LoVo (cell line): ENCODE measurements at regions not wholly inside any gene's neighbourhood (a gene's known extent, or its start where the extent isn't known, plus 50 kb on each side); places are given as distances from the start of the nearest gene placed in this dataset.
"Not testable (repeated sequence)": the region's sequence is repeated elsewhere in the genome, so short reads cannot be mapped to it uniquely, and the experiment has no call there.

Experiments used
- DNase-seq: peaks from one replicate; pipeline ENCODE4 v3.0.0-alpha.2; 2016; ENCODE audit warnings: low spot score

DNA sequence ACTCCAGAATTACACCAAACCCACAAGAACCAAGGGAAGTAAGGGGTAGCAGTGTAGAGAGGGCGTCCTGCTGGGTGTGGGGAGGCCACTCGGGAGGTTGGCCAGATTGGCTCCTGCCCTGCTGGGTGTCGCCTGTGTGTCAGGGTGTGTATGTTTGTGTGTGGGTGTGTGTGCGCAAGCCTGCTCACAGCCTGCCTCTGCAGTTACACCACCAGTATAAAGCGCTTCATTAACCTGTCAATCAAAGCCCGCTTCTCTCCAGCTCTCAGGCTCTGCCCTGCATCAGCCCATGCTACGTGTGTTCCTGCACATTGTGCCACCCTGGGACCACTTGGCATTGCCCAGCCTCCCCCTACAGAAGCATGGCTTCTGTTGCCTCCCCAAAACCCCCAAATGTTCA is 83.3 kb upstream of the PAX2 start:
- DNase-seq, result no peak

DNA sequence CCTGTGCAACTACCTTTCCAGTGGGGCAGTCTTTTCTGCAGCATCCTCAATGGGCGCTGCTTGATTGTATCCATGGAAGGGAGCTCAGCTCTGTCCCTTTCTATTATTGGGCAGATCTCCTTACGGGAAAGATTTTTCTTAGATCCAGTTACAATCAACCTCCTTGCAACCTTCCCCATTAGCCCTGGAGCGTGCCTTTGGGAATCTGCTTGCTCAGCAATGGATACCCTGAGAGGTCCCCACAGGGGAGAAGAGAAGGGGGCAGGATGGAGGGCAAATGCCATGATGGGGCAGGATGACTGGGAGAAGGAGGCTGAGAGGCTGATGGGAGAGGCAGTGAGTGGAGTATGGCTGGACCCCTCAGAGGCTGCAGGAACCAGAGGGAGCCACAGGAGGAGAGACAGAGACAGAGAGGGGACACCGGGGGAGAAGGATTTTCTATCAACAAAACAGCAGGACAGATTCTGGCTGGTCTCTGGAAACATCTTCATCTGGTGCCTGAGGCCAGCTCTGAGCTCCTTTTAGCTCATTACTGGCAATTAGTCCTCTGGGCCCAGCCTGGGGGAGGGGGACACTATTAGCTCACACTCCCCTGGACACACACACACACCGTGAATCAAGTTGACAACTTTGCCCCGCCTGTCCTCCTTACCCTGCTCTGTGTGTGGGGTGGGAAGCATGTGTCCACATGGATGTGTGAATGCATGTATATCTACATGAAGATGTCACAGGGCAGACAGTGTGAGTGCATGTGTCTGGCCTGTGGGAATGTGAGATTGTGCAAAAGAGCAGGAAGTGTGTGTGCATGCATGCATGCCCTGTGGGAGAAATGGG is 80.8 kb upstream of the PAX2 start:
- DNase-seq, result no peak

DNA sequence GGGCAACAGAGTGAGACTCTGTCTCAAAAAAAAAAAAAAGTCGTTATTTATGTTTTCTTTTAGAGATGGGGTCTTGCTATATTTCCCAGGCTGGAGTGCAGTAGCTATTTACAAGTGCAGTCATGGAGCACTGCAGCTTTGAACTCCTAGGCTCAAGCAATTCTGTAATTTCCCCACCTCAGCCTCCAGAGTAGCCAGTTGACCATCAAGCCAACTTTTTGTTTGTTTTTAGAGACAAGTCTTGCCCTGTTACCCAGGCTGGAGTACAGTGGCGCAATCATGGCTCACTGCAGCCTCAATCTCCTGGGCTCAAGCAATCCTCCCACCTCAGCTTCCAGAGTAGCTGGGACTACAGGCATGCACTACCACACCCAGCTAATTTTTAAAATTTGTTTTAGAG is 78.7 kb upstream of the PAX2 start:
- not testable (repeated sequence) for DNase-seq

DNA sequence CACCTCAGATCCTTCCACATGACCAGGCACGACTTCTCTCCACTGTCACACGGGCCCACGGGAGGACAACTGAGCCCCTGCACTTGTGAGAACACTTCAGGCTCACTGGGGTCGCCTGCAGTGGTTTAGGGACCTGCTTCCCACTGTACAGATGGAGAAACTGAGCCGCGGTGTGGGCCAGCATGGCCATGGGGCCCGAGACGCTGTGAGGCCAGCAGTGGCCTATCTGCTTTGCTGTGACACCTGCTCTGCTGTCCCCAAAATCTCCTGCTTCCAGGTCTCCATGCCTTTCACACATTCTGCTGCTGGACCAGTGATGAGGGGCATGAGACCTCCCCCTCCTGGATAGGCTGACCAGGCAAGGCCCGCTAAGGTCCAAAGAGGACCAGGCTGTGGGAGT is 75.8 kb upstream of the PAX2 start:
- no peak for DNase-seq

DNA sequence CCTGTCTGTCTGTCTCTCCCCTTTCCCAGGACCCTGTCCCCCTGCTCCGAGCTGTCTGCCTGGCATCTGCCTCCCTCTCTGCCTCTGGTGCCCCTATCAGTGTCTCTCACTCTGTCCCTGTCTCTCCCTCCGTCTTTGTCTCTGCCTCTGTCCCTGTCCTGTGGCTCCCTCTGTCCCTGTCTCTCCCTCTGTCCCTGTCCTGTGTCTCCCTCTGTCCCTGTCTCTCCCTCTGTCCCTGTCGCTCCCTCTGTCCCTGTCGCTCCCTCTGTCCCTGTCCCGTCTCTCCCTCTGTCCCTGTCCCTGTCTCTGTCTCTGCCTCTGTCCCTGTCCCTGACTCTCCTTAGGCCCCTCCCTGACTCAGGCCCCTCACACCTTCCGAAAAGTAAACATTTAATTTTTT is 75.0 kb upstream of the PAX2 start:
- DNase-seq, result no peak

DNA sequence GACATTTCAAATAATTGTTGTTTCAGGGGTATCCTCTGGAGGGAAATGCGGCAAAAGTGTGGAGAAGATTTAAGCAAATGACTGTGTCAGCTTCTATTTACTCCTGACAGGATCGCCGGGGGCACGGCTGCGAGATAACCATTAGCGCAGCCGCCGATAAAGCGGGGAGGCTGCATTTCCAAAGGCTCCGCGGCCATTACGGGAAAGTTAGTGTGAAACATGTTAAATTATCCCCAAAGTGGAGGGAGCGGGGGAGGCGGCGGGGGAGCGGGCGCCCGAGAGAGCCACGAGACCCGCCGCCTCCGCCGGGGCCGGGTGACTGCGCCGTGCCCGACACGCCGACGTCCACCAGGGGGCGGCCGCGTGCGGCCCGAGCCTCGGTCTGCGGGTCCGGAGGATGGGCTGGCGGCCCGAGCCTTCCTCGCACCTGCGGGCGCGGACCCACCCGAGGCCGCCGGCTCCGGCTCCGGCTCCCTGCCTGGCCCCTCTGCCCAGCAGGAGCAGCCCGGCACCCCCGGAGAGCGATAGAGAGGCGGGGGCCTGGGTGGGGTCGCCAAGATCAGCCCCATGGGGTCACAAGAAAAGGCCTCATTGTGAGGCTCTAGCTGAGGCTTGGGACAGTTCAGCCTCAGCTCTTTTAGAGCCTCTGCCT is 74.4 kb upstream of the PAX2 start:
- DNase-seq, result peak; percentile 12

DNA sequence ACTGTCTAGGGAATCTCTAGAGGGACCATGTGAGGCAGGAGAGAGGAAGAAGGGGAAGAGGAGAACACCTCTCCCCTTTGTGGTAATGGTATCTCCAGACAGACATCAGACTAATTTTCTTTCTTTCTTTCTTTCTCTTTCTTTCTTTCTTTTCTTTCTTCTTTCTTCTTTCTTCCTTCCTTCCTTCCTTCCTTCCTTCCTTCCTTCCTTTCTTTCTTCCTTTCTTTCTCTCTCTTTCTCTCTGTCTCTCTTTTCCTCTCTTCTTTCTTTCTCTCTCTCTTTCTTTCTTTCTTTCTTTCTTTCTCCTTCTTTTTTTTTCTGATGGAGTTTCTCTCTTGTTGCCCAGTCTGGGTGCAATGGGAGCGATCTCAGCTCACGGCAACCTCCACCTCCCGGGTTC is 73.2 kb upstream of the PAX2 start:
- no peak for DNase-seq

DNA sequence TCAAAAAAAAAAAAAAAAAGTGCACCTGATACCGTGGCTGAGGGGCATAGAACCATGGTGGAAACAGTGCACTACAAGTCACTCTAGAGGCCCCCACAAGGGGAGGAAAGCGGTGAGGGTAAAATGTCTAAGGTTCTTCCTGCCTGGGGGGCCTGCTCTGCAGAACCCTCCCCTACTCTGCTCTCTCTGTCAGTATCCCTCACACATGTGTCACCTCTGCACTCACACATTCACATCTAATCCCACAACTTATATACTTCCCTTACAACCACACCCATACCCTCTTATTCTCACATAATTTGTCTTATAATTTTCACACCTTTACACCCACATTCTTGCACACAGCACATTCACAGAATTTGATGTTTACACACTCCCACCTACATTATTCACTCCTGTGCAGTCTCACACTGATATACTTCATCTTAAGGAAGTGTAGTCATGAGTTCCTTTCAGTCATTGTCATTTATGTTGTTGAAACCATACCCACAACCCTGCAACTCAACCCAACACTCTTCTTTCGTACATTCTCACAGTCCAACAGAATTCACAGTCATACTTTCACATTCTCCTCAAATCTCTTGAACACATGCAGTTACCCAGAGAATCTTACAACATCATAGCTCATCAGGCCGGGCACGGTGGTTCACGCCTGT is 68.0 kb upstream of the PAX2 start:
- no peak for DNase-seq

DNA sequence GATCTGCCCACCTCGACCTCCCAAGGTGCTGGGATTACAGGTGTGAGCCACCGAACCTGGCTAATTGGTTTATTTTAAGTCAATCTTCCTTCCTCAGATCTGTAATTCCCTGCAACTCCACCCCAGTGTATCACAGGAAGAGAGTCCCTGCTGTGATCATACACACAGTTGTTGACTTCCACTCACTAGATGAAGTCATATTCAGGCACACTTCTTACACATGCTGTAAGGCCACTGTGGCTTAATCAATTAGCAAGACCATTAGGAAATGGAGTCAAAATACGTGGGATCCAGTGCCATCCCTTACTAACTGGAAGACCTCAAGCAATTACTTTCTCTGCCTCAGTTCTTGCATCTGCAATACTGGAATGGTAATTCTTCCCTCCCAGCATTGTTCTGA is 66.1 kb upstream of the PAX2 start:
- no peak for DNase-seq

DNA sequence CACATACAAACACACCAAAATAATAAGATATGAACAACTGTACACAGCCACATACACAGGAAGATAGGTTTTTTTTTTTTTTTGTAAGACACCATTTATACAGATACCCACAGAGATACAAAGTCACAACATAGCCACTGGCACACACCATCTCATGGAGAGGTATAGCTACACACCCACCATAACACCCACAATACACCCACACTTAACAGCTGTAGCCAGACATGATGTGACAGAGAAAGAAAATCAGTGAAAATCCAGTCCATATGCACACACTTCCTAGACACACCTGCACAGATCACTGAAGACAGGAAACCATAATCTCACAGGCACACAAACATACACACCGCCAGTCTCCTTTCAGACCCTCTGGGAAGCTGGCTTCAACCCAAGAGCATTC is 62.4 kb upstream of the PAX2 start:
- no peak for DNase-seq

DNA sequence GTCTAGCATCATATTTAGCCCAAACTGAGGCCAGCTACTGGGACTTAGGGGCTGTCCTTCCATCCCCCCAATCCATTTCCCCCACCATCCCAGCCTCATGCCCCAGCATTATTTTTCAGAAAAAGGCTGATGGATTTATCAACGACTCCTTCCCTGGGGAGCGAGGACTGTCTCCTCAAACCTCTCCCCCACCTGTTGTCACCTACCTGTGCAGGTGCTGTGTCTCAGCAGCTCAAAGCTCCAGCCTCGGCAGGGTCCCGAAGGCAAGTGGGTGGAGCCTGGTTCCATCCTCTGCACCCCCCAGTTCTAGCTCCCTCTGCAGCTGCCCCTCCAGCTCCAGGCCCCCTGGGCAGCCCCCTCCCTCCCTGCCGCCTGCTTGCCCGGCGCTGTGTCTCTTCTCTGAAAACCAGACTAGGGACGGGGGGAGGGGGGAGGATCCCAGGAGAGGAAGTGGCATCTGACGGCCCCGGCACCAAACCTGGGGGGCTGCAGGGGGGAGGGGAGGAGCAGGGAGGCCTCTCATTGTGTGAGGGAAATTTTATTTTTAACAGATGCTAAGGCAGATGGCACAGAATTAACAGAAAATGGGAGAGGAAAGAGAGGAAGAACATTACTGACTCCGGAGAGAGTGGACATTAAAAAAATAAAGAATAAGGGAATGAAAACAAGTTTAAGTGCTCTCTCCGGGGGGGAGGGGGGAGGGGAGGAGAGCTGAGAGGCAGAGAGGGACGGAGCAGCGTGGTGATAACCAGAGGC is 61.7 kb upstream of the PAX2 start:
- DNase-seq, result no peak

DNA sequence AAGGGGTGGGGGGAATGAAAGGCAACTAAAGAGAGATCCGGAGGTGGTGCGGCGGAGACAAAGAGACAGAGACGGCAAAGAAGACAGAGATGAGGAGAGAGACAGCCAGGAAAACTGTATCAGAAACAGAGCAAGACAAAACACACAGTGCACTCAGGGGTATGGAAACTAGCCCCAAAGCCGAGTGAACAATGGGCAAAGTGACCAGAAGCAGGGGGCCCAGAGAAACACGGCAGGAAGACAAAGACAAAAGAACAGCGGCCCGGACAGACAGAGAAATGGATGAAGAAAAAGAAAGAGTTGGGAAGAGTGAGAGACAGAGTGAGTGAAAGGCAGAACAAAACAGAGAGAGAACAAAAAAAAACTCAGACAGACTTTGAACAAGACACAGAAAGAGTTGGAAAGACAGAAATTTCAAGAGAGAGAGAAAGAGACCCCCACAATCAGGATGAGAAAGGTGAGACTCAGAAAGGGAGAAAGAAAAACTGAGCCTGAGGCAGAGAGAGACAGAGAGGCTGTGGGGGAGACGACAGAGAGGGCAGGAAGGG is 60.6 kb upstream of the PAX2 start:
- DNase-seq, result no peak

DNA sequence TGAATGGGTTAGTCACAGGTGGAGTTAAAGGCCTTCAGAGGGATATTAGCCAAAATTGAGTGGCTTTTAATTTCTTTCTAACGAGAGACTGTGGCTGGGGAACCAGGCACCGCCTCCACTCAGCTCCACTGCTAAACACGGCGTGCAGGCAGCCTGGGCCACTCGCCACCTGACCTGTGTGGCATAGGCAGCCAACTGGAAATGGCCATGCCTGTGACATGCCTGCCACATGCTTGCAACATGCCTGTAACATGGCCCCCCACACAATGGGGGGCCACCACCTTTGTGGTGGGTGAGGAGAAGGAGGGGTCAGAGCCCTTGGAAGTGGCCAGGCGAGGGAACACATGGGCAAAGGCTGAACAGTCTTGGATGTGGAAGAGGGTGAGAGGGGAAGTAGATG is 60.1 kb upstream of the PAX2 start:
- DNase-seq, result no peak

DNA sequence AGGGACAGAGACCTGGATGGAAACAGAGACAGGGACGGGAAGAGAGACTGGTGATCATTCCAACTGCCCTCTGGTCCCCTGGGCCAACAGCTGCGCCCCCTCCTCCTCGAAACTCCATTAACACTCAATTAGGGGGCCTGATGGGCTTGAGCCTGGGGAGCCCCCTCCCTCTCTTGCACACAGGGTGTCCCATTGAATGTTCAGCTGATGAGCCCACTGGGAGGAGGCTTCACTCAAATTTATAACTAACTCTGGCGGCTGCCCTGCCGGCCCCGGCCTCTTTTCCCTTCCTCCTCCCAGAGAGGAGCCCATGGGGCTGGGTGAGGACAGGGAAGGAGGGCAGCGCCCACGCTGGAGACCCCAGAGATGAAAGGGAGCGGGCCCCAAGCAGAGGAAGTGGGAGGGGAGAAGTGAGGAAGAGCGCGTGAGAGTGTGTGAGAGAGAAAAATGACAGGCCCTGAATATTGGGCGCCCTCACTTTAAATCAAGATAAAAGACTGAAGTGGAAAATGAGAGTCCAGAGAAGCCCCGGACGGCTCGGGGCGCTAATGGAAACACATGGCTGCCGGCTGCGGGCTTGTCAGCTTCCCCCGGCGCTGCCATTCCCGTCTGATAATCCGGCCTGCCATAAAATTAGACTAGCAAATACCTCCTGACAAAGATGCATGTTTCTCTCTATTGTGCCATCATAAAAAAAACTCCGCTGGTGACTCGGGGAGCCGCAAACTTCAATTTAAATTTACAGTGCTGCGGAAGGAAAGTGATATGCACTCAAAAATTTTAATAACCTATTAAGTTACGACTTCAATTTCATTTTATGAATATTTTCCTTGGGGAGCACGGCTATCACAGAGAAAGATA is 58.0 kb upstream of the PAX2 start:
- DNase-seq, result no peak

DNA sequence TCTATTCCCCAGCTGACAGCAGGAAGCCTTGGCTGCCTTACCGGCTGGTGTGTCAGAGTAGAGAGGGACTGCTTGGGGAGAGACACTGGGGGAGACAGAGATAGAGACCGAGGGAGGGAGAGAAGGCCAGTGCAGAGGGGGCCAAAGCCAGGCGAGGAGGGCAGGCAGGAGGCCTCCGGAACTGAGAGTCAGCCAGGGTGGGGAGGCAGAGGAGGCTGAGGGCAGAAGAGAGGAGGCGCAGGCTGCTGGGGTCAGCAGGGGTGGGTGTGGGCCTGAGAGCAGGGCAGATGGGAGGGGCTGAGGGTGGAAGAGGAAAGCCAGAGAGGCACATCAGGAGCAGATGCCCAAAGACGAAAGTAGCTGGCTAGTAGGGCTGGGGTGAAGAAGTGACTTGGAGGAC is 57.2 kb upstream of the PAX2 start:
- no peak for DNase-seq

DNA sequence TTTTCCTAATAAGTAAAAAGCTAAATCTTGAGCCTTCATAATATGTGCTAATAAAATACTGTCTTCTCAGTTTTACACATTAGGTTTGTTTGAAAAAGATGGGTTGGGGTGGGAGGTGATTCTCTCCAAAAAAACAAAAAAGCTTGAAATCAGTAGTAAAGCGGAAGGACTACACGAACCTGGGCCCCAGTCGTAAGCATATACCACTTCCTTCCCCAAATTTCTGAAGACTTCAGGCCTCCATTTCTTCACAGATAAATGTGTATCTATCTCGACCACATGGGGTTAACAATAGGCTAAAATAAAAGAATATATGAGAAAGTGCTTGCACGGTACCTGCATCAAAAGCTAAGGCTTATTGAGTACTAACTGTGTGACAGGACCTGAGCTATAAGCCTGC is 51.6 kb upstream of the PAX2 start:
- DNase-seq, result no peak
